Neural progenitor cell (in vitro differentiated cells): ENCODE measurements at regions not wholly inside any gene's neighbourhood (a gene's known extent, or its start where the extent isn't known, plus 50 kb on each side); places are given as distances from the start of the nearest gene placed in this dataset.
A peak's percentile ranks its signal among the peaks of the same experiment; 100 is the strongest.

Source experiments
- DNase-seq: peaks from one replicate; pipeline ENCODE4 v3.0.0-alpha.2; 2016; ENCODE audit warnings: low spot score
- H2AFZ ChIP-seq: fragments of 200-600 bp; sonication (generic); replicated peaks from 2 replicates; pipeline ENCODE4 v1.6.1; 2016; ENCODE audit warnings: antibody characterized with exemption
- H3F3A ChIP-seq: fragments of 200-600 bp; sonication (generic); 2 replicates; pipeline ENCODE4 v1.6.1; 2016; ENCODE audit warnings: antibody characterized with exemption, low read depth
- H3K27ac ChIP-seq: fragments of 200-600 bp; sonication (generic); 2 replicates; pipeline ENCODE4 v1.5.1; 2016; ENCODE audit warnings: mild to moderate bottlenecking
- H3K27me3 ChIP-seq: fragments of 200-600 bp; sonication (generic); 2 replicates; pipeline ENCODE4 v1.6.1; 2016; ENCODE audit warnings: mild to moderate bottlenecking, moderate library complexity
- H3K36me3 ChIP-seq: fragments of 200-600 bp; sonication (generic); 2 replicates; pipeline ENCODE4 v1.5.1; 2016
- H3K4me1 ChIP-seq: fragments of 200-600 bp; sonication (generic); 2 replicates; pipeline ENCODE4 v1.6.1; 2016; ENCODE audit warnings: mixed run types
- H3K4me2 ChIP-seq: fragments of 200-600 bp; sonication (generic); 2 replicates; pipeline ENCODE4 v1.6.1; 2016
- H3K4me3 ChIP-seq: fragments of 200-600 bp; sonication (generic); 2 replicates; pipeline ENCODE4 v1.5.1; 2016
- H3K79me2 ChIP-seq: fragments of 200-600 bp; sonication (generic); 2 replicates; pipeline ENCODE4 v1.6.1; 2016; ENCODE audit warnings: low read depth
- H3K9ac ChIP-seq: fragments of 200-600 bp; sonication (generic); 2 replicates; pipeline ENCODE4 v1.6.1; 2016
- H3K9me3 ChIP-seq: fragments of 200-600 bp; sonication (generic); 2 replicates; pipeline ENCODE4 v1.5.1; 2016; ENCODE audit warnings: low read depth
- H4K20me1 ChIP-seq: fragments of 200-600 bp; sonication (generic); 2 replicates; pipeline ENCODE4 v1.6.1; 2016; ENCODE audit warnings: low read depth
- H3K27ac Mint-ChIP-seq: 3 replicates; pipeline ENCODE4 v1.8.0; 2021; ENCODE audit warnings: mixed read lengths
- H3K27me3 Mint-ChIP-seq: 2 replicates; pipeline ENCODE4 v1.8.0; 2022; ENCODE audit warnings: low read depth, mild to moderate bottlenecking, inconsistent platforms, moderate library complexity, mixed read lengths; ENCODE audit not compliant: insufficient read depth
- H3K36me3 Mint-ChIP-seq: 3 replicates; pipeline ENCODE4 v1.8.0; 2021; ENCODE audit warnings: mixed read lengths
- H3K4me1 Mint-ChIP-seq: 3 replicates; pipeline ENCODE4 v1.8.0; 2021; ENCODE audit warnings: mixed read lengths
- H3K4me3 Mint-ChIP-seq: 3 replicates; pipeline ENCODE4 v1.8.0; 2021; ENCODE audit warnings: mild to moderate bottlenecking, moderate library complexity, mixed read lengths
- H3K9me3 Mint-ChIP-seq: 3 replicates; pipeline ENCODE4 v1.8.0; 2020; ENCODE audit warnings: mixed read lengths
- EZH2 ChIP-seq: fragments of 200-600 bp; sonication (generic); IDR thresholded peaks from 2 replicates; pipeline ENCODE4 v1.6.1; 2017; ENCODE audit warnings: antibody characterized with exemption, mild to moderate bottlenecking, moderate library complexity
- EZH2phosphoT487 ChIP-seq: fragments of 200-600 bp; sonication (generic); IDR thresholded peaks from 2 replicates; pipeline ENCODE4 v1.6.1; 2017; ENCODE audit warnings: antibody characterized with exemption
- TF ChIP-seq, protein P1 (sequence below): fragments of 200-600 bp; sonication (generic); IDR thresholded peaks from 2 replicates; pipeline ENCODE4 v1.5.1; 2017; ENCODE audit warnings: antibody characterized with exemption, mild to moderate bottlenecking

DNA sequence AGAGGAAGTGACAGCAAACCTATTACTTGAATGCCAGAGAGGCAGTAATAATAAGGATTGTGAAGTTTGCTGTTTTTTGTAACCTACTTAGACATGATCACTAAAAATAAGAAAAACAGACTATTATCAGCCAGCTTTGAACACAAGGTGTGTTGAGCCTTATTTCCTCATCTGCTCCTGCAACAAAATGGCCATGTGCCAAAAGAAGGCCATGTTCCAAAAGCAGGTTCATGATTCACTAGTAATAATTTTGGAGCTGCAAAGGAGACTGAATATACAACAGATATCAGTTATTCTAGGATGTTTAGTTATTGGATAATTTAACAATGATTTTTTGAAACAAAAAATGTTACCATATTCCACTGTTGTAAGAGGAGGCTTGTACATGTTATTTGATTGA, 578.7 kb downstream of the SQOR start:
- Histone ChIP-seq H2AFZ (no peak overlapping the region), H3K79me2 (no peaks in the 10 kb centered on the region), H3K4me2 (no peak overlapping the region), H3F3A (no peaks in the 10 kb centered on the region), H3K9ac (no peak overlapping the region), H3K27ac (no peak overlapping the region), H3K27me3 (no peaks in the 10 kb centered on the region), H3K4me1 (no peaks in the 10 kb centered on the region), H3K9me3 (no peaks in the 10 kb centered on the region), H3K36me3 (no peaks in the 10 kb centered on the region), H3K4me3 (no peak overlapping the region), H4K20me1 (no peaks in the 10 kb centered on the region)
- no peak overlapping the region for H3K4me3 Mint-ChIP-seq
- TF ChIP-seq, protein P1, sequence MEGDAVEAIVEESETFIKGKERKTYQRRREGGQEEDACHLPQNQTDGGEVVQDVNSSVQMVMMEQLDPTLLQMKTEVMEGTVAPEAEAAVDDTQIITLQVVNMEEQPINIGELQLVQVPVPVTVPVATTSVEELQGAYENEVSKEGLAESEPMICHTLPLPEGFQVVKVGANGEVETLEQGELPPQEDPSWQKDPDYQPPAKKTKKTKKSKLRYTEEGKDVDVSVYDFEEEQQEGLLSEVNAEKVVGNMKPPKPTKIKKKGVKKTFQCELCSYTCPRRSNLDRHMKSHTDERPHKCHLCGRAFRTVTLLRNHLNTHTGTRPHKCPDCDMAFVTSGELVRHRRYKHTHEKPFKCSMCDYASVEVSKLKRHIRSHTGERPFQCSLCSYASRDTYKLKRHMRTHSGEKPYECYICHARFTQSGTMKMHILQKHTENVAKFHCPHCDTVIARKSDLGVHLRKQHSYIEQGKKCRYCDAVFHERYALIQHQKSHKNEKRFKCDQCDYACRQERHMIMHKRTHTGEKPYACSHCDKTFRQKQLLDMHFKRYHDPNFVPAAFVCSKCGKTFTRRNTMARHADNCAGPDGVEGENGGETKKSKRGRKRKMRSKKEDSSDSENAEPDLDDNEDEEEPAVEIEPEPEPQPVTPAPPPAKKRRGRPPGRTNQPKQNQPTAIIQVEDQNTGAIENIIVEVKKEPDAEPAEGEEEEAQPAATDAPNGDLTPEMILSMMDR, result no peak
- TF ChIP-seq EZH2 (no peak), EZH2phosphoT487 (no peak)
- peaks cover 3% of the 10 kb centered on the region for H3K9me3 Mint-ChIP-seq
- H3K27ac Mint-ChIP-seq, result no peak overlapping the region
- DNase-seq, result no peak
- no peaks in the 10 kb centered on the region for H3K4me1 Mint-ChIP-seq
- no peaks in the 10 kb centered on the region for H3K36me3 Mint-ChIP-seq
- H3K27me3 Mint-ChIP-seq, result no peaks in the 10 kb centered on the region

DNA sequence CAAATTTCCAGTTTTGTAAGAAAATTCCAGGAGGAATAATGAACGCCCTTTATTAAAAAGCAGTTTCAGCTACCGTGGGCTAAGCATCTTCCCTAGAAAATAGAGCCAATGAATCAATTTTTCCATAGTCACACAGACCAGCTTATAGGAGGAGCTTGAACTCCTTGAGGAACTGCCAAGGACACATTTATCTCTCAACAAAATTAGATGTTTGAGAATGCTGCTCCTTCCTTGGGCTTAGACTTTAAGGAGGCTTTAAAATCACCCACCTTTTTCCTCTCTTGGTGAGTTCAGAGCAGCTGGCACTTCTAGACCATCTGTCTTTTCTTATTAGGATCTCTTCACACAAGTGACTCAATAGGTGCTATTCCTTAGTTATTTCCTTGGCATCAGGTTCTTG, 588.0 kb downstream of the SQOR start:
- H3K4me1 Mint-ChIP-seq, result no peaks in the 10 kb centered on the region
- no peak overlapping the region for H3K4me3 ChIP-seq

DNA sequence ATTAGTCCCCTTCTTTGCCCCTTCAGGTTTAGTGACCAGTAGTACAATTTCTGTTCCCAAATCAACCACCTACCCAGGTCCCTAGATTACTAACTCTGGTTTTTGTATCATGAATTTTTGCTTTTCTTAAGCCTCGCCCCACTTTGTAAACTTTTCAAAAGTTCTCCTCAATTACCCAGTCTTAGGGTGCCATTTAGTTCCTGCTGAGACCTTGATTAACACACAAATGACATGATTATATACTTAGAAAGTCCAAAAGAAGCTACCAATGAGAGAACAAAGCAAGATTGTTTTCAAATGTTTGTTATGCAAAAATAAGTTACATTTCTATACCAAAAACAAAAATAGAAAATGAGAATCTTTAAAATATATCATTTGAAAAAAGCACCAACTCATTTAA, 594.4 kb downstream of the SQOR start:
- no peaks in the 10 kb centered on the region for H3K9me3 ChIP-seq
- H4K20me1 ChIP-seq, result no peaks in the 10 kb centered on the region
- Mint-ChIP-seq H3K4me1 (no peaks in the 10 kb centered on the region), H3K27ac (no peak overlapping the region), H3K36me3 (no peaks in the 10 kb centered on the region), H3K27me3 (no peaks in the 10 kb centered on the region), H3K4me3 (no peak overlapping the region), H3K9me3 (no peaks in the 10 kb centered on the region)
- no peak overlapping the region for H3K27ac ChIP-seq
- H3F3A ChIP-seq, result no peaks in the 10 kb centered on the region
- H3K79me2 ChIP-seq, result no peaks in the 10 kb centered on the region
- H3K4me2 ChIP-seq, result peak overlapping the region; percentile 22
- H3K4me3 ChIP-seq, result no peak overlapping the region
- no peak overlapping the region for H2AFZ ChIP-seq
- TF ChIP-seq, protein P1, result no peak
- TF ChIP-seq EZH2phosphoT487, result no peak
- TF ChIP-seq EZH2, result no peak
- no peak for DNase-seq
- H3K9ac ChIP-seq, result no peak overlapping the region
- no peaks in the 10 kb centered on the region for H3K27me3 ChIP-seq
- H3K36me3 ChIP-seq, result no peaks in the 10 kb centered on the region
- H3K4me1 ChIP-seq, result peaks cover 11% of the 10 kb centered on the region

More for the DNA sequence above, 588.0 kb downstream of the SQOR start:
- Histone ChIP-seq H3K27ac (no peak overlapping the region), H3K4me1 (no peaks in the 10 kb centered on the region), H3K27me3 (no peaks in the 10 kb centered on the region), H4K20me1 (no peaks in the 10 kb centered on the region), H3K4me2 (no peak overlapping the region), H3K9me3 (no peaks in the 10 kb centered on the region), H3F3A (no peaks in the 10 kb centered on the region), H3K79me2 (no peaks in the 10 kb centered on the region), H3K9ac (no peak overlapping the region), H3K36me3 (no peaks in the 10 kb centered on the region), H2AFZ (no peak overlapping the region)
- Mint-ChIP-seq H3K27ac (no peak overlapping the region), H3K36me3 (no peaks in the 10 kb centered on the region), H3K9me3 (no peaks in the 10 kb centered on the region), H3K27me3 (peaks cover 2% of the 10 kb centered on the region), H3K4me3 (no peak overlapping the region)
- DNase-seq, result no peak
- TF ChIP-seq, protein P1, result no peak
- TF ChIP-seq EZH2phosphoT487 (no peak), EZH2 (no peak)

DNA sequence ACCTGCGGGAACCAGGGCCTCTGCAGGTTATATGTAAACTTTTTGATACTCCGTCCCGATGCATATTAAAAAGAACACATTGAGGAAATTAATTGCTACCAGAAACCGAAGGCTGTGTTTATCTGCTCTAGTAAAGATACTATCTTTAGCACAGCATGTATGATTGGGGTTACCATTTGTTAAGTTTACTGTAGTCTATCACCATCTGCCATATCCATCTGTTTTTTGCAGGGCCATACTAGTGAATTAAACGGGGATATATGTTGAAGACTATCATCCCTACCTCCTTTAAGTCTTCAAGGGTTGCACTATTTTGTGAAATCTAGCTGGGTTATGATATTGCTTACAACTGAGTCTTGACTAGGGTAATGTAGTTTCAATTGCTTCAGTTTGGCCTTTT, 597.0 kb downstream of the SQOR start:
- H3F3A ChIP-seq, result no peaks in the 10 kb centered on the region
- H3K36me3 ChIP-seq, result no peaks in the 10 kb centered on the region
- no peak overlapping the region for H3K4me3 ChIP-seq
- Mint-ChIP-seq H3K36me3 (no peaks in the 10 kb centered on the region), H3K9me3 (no peaks in the 10 kb centered on the region), H3K4me1 (no peaks in the 10 kb centered on the region), H3K27me3 (no peaks in the 10 kb centered on the region), H3K4me3 (no peak overlapping the region), H3K27ac (no peak overlapping the region)
- H3K27me3 ChIP-seq, result no peaks in the 10 kb centered on the region
- H3K79me2 ChIP-seq, result no peaks in the 10 kb centered on the region
- no peaks in the 10 kb centered on the region for H3K9me3 ChIP-seq
- no peak overlapping the region for H3K4me2 ChIP-seq
- TF ChIP-seq, protein P1, result no peak
- TF ChIP-seq EZH2phosphoT487, result no peak
- TF ChIP-seq EZH2, result no peak
- DNase-seq, result no peak
- no peak overlapping the region for H3K9ac ChIP-seq
- no peaks in the 10 kb centered on the region for H4K20me1 ChIP-seq
- peaks cover 11% of the 10 kb centered on the region for H3K4me1 ChIP-seq
- no peak overlapping the region for H3K27ac ChIP-seq
- H2AFZ ChIP-seq, result no peak overlapping the region
